LHCN-M2 (cell line): ENCODE measurements at regions not wholly inside any gene's neighbourhood (a gene's known extent, or its start where the extent isn't known, plus 50 kb on each side); places are given as distances from the start of the nearest gene placed in this dataset.
A peak's percentile ranks its signal among the peaks of the same experiment; 100 is the strongest.
"Not testable (repeated sequence)": the region's sequence is repeated elsewhere in the genome, so short reads cannot be mapped to it uniquely, and the experiment has no call there.

Experiments used
- DNase-seq: peaks from one replicate; pipeline ENCODE4 v3.0.0-alpha.2; 2012; ENCODE audit warnings: low read depth

DNA sequence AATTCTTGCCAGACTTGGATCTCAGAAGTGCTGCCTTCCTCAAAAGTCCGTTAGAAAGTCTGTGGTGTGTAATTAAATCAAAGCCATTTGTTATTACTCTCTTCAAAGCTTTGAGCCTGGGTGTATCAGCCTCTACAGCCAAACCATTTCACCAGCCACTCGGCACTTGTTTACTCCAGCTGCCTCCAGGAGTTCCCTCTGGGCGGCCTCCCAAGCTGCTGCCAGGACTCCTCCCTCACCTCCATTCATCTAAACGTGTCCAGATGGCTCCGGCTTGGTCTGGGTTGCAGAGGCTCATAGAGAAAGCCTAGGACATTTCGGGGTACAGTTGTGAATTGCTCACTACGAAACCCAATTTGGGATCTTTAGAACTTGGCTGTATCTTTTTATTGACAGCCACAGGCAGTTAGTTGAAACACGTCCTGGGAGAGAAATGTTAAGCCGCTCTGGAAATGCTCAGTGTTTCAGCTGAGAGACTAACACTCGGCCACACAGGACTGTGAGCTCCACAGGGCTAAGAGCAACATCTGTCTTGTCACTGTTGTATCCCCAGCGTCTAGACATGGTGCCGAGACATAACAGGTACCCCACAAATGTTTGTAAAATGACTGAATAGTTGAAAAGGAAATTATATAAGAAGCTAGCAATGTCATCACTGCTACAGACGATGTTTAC lies 116.9 kb upstream of the NGF start:
- no peak for DNase-seq

DNA sequence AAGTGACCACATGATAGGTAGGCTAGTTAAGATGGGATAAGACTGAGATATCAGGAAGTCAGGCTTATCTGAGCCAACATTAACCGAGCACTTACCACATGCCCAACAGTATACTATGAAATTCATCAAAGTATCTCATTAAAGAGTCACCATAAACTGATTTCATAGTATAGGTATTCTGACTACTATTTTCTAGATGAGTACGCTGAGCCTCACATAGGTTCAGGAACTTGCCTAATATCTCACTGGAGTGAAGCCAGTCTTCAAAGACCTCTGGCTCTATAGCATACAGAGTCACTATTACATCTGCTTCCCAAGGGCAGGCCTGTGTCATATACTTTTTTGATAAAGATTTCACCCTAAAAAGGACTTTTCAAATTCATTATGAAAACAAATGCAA lies 115.6 kb upstream of the NGF start:
- no peak for DNase-seq

DNA sequence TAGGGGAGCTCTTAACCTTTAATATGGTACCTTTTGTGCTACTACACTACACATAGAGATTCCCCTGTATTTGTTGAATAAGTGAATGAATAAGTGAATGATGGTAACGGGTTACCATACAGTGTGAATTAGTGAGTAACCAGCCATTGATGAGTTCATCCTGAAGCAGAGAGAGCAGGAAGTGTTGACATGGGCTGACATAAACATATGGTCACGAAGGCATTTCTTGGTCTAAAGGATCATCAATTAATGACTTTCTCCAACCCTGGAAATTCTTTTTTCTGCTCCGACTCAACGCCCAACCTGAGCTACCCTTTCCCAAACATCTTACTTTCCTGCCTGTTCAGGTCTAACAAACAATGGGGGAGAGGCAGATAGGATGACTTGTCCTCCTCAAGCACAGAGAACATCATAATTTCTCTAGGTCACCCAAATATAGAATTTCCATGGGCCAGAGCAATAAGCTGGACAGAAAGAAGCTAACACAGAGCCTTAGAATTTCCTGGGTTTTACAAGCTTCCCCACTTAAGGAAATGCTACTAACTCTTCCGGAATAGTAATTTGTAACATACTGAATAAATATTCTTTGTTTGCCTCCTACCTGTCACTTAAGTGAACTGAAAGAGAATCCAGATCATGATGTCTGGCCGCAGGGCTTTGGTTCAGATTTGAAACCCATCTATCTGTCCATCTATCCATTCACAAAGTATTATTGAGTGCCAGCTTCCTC lies 114.7 kb upstream of the NGF start:
- no peak for DNase-seq

DNA sequence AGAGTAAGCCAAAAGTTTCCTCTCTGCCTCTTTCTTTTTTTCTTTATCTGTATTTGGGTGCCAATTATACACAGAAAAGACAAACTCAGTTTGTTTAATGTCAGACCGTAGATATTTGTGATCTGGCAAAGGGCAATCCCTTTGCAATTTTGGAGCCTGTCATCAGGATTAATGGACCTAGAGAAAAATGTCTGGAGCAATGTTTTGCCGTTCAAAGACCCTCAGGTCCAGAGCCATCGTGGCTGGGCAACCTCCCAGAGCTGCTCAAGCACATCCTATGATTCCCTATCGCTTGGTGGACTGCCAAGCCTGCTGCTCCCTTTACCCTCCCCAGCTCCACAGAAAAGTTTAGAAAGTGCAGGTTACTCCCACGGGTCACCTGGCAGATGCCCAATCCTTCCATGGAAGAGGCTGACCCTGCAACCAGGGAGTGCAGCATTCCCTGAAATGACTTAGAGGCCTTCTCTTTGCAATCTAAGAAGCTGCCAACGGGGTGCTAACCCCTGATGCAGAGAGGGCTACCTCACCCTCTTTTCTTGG lies 112.5 kb upstream of the NGF start:
- no peak for DNase-seq

DNA sequence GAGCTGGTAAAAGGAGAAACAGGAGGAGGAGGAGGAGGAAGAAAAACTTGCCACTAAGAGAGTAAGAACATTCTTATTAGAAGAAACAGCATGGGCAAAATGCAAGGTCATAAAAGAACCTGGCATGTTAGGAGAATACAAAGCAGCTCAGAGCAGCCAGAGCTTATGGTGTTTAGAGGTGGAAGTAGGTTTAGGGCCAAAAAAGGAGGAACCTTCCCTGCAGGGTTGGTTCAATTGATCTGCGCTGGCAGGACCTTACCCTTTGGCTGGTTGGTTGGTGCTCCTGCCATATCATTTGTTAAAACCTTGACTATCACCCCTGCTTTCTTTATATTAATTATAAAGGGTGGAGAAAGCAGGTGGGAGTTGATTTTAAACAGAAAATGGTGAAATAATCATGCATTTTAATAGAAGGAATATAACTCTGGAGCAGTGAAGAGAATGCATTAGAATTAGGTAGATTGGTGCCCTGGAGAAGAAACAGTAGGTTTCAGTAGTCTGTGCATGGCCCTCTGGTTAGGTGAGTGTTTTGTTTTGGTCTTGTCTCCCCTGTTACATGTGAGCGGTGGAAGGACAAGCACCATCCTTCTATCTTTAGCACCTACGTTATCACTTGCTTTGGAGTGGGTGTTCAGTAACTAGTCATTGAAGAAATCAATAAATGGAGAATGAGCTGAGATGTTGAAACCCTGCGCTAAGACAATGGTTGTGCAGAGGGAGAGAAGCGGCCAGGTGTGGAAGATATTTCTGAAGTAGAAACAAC lies 110.4 kb upstream of the NGF start:
- no peak for DNase-seq

DNA sequence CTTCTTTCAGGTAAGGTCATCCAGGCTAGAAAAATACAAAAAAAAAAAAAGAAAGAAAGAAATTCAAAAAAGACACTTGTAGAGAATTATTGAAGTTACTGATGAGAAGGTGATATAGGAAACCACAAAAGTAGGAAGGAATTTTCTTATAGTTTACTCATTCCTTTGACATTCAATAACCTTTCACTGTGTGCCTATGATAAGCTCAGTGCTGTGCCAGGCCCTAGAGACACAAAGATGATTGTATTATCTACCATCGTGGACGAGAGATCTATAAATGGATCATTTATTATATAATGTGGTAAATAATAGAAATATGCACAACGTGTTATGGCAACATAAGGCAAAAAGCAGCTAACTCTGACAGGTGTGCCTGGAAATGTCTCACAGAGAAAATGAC lies 109.6 kb upstream of the NGF start:
- no peak for DNase-seq

DNA sequence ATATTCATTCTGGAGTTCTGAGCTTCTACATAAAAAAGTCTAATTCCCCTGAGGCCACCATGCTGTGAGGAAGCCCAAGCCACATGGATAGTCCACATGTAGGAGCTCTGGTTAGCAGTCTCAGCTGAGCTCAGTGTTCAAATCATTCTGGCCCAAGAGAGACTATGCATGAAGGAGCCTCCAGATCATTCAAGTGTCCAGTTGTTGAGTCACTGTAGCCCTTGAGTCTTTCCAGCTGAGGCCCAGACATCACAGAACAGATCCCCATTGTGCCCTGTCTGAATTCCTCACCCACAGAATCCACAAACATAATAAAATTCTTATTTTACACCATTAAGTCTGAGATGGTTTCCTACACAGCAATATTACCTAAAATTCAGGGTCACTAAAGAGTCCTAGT lies 107.0 kb upstream of the NGF start:
- no peak for DNase-seq

DNA sequence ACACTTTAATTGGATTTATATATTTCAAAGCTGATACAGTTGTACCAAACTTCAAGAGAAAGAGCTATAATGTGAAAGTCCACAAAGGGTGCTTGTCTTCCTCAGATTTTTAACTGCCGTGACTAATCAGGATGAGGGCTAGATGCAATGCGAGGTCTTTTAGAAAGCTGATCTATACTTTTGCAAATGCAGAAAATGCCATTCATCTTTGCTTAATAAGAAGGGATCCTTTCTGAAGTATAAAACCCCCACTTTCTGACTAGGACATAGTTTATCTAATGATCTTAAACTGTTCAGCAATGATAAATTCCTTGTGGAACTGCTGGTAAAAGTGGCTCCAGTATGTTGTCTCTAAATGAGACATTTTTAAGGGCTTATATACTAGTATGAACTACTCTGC lies 102.7 kb upstream of the NGF start:
- no peak for DNase-seq

DNA sequence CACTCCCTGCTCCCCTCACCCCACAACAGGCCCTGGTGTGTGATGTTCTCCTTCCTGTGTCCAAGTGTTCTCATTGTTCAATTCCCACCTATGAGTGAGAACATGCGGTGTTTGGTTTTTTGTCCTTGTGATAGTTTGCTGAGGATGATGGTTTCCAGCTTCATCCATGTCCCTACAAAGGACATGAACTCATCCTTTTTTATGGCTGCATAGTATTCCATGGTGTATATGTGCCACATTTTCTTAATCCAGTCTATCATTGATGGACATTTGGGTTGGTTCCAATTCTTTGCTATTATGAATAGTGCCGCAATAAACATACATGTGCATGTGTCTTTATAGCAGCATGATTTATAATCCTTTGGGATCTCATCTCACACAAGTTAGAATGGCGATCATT lies 101.5 kb upstream of the NGF start:
- not testable (repeated sequence) for DNase-seq

DNA sequence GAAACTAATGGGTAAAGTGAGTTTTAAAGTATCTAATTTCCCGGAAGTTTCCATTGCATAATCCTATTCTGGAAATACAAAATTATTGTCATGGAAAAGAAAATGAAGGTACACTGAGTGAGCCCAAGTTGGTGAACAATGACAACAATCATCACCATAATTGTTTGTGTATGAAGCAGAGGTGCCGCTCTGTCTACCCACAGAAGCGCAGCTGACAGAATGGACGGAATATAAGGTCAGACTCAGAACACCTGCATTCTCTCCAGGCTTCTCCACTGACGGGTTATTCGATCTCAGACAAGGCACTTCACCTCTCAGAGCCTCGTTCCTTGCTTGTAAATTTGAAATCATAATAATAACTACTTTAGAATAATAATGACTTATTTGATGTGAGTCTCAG lies 99.1 kb upstream of the NGF start:
- DNase-seq, result no peak

DNA sequence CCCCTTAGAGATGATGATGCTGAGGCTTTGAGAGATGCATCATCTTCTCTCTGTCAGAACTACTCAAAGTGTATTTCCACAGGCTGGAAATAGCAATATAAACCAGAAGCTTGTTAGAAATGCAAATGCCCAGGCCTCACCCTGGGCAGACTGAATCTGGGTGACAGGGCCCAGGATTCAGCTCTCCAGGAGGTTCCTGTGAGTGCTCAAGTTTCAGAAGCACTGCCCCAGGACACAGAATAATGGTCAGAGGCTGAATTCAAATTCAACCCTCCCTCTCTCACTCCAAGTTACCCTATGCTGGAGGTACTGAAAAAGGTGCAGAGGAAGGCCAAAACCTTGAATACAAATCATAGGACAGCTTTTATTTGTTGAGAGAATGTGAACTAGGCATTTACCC lies 98.5 kb upstream of the NGF start:
- DNase-seq, result no peak

DNA sequence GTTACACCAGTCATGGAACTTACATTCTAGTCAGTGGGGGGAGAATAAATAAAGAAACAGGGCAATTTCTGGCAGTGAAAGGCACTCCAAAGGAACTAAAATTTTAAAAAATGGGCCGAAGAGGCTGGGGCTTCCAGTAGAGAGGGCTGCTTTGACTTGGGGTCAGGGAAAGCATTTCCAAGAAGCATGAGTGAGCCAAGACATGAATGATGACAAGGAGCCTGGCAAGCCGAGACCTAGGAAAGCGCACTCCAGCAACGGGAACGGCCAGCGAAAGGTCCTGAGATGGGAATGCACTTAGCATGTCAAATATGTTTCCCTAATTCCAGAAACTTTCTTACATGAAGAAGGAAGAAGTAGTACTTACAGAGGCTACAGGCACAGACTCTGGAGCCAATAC lies 95.4 kb upstream of the NGF start:
- DNase-seq, result no peak

DNA sequence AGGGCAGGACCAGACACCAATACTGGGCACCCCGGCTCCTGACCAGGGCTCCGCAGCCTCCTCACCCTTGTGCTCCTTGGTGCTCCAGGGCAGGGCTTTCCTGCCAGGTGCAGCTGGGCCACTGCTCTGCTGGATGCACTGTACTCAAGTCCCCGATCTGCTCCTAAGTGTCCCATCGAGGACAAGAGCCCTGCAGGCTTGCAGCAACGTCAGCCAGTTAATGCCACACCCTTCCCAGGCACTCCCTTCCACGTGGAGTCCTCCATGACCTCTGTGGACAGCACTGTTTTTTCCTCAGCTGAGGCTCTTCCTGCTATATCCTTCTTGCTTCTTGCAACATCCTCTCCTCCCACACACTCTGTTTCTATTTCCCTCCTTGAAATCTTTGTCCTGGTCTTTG lies 94.0 kb upstream of the NGF start:
- DNase-seq, result no peak

DNA sequence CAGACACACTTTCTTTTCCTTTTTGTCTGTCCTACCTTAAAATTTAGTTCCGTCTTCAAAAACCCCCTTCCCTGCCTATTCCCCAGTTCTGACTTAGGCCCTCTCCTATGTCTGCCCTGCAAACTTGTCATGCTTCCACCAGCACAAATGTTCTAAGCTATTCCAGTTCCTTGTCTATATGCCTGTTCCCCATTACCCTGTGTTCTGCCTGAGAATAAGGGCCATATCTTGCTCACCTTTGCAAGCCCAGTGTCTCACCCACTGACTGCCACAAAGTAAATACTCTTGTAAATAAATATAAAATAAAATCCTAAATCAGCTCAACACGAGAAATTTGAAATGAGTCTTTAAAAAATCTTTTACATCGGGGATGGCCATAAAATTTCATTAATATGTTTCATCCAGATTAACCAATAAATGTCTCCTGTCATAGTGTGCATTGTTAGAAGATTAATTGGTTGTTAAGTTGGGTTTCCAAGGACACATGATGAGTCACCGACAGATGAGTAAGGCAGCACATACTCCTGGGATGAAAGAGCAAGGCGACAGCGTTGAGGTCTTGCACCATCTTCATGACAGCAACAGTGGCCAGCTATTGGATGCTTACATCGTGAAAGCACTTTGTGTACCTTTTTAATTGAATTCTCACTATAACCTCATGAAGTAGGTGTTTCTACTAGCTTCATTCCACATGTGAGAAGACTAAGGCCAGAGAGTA lies 92.6 kb upstream of the NGF start:
- DNase-seq, result peak; percentile 93

DNA sequence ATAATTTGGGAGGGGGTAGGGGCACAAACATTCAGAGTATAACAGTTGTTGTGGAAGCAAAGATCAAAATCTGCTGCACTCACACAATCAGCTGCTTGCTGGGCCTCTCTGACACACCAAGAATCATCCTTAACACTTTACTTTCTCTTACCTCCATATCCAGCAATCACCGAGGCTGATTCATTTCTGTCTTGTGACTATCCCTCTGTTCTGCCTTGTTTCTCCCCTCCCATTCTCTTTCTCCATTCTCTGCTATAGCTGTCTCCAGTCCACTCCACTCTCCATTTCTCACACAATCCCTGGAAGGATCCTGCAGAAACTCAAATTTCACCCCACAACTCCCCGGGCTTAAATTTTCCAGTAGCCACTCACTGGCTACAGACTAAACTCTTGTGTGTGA lies 91.8 kb upstream of the NGF start:
- DNase-seq, result peak; percentile 41

DNA sequence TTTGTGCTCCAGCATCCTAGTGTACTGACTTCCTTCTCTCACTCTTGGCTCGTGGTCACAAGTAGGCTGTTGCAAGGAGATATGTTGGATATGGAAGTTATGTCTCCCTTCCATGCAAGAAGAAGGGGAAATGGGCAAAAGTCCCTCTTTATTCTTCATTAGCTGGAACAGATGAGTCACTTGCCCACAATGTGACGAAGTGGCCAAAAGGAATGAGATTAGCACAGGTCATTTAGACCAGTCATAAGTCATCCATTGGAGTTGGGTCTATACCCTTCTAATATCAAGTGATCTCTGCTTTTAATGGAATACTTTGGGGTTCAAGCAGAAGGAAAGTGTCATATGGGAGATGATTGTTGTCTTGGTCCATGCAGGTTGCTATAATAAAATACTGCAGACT lies 91.2 kb upstream of the NGF start:
- peak; percentile 68 for DNase-seq

DNA sequence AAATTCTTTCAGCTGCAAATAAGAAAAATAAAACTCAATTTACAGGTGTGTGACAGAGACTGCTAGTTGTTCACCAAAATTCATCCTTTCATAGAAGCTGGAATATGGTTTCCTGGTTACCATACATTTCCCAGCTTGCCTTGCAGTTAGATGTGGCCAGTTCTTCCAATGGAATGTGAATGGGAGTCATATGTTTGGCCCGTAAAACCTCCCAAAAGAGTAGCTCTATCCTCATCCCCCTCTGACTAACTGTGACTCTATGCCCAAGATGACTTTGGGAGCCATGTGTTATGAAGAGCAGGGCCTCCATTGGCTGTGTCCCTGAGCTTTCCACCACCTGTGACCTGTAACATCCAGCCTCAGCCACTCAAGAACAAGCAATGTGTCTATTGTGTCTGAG lies 90.6 kb upstream of the NGF start:
- DNase-seq, result peak; percentile 46

DNA sequence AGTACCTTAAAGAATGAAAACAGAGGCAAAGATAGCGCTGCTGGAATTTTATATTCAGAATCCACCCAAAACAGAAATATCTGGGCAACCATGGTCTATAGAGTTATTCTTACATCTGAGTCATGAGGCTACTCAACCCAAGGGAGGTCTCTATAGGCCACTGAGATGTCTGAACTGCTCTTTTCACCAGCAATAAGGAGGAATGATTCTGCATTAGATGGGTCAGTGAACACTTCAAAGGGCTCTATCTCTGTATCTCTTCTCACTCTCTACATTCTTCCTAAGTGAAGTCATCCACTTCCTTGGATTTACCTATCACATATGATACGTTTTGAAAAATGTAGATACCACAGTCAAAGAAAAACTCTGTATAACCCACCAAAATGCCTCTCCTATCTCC lies 90.2 kb upstream of the NGF start:
- no peak for DNase-seq

DNA sequence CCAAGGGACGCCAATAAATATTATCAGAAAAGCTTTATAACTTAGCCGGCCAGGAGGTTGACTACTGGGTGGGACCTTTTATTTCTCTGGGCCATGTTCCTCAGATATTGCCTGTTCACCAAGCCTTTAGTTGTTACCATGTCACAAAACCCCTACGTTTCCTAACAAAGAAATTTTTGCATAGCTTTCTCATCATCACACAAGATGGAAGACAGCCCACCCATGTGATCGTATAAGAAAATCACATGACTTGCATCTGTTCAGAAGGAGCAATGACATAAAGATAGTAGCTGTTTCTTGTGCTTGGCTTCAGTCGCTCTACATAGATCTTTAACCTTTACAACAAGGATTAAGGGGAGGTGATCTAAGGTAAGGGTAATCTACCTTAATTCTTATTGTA lies 88.9 kb upstream of the NGF start:
- peak; percentile 34 for DNase-seq

DNA sequence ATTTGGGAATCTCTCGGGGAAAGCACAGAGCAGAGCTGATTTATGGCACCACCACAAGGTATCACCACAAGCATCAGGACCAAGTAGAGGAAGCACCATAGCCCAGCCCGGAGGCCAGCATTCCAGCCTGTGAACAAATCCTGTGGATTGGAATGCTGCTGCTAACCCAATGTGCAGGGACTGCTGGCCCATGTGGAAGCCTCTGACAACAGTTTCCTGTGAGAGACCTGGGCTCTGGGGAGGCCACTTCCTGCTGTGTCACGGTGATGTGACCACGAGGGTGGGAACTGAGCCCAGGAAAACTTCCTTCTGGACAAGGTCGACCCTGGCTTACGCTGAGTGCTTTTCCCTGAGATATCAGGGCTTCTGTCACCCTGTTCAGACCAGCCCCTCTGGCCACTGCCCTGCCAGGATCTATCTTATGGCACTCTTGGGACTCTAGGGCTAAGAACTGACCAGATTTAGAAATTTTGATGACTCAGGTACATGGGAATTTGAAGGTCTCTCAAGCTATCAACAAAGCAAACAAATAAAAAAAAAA lies 88.3 kb upstream of the NGF start:
- peak; percentile 84 for DNase-seq

DNA sequence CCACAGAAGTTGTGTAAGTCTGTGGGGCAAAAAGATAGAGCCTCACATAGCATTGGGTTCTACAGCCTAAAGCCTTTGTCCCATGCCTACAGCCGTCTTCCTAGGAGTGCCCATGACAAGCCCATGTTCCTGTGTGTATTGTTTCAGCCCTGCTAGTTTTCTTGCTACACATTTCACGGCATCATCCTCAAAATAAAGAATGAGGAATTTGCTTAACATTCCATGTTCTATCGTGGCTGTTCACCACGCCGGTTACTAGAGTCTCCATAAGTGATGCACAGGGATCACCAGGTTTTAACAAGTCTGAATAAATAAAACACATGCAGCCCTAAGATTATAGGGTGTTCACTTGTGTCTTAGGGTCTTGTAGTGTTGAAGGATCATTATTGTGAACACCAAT lies 87.4 kb upstream of the NGF start:
- no peak for DNase-seq

DNA sequence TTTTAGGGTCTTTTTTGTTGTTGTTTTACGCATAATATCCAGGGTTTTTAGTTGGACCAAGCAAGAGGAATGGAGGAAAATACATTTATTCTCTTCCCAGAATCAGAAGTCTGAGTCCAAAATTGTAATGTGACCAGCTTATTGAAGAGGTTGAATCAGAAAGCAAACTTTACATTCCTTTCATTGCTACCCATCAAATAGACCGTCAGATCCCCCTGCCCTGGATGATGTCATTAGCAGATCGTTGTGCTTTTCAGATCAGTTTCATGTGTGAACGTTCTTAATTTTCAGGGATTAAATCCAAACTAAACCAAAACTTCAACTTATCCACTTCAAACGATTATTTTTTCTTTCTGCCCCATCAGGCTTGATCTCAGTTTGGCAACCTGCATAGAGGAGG lies 85.7 kb upstream of the NGF start:
- no peak for DNase-seq
